GM10266 (cell line): ENCODE measurements at regions not wholly inside any gene's neighbourhood (a gene's known extent, or its start where the extent isn't known, plus 50 kb on each side); places are given as distances from the start of the nearest gene placed in this dataset.
A peak's percentile ranks its signal among the peaks of the same experiment; 100 is the strongest.
"Not testable (repeated sequence)": the region's sequence is repeated elsewhere in the genome, so short reads cannot be mapped to it uniquely, and the experiment has no call there.

Experiments
- DNase-seq: peaks from one replicate; pipeline ENCODE4 v3.0.0; 2012; ENCODE audit errors: extremely low spot score
- TF ChIP-seq, protein P1 (sequence below): IDR thresholded peaks from 2 replicates; pipeline ENCODE4 v1.5.1; 2012; ENCODE audit warnings: mild to moderate bottlenecking, low read depth; ENCODE audit not compliant: control insufficient read depth, insufficient read depth; ENCODE audit errors: missing control alignments

DNA sequence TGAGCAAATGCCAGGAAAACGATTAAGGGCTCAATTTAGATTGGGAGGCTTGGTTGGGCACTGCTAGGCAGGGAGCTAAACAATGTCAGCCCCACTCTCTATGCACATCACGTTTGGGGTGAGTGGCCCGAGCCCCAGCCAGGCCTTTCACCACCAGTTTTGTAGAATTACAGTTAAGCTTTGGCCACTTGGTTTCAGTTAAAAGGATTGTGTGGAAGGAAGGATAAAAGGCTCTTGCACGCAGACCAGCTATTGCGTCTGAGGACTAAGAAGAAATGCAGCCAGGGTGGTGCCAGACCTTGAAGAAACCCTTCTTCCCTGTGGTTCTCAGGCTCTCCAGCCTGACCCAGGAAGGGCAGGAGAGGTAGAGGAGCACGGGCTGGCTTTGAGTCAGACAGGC is 125.3 kb upstream of the SLC44A1 start:
- no peak for DNase-seq

DNA sequence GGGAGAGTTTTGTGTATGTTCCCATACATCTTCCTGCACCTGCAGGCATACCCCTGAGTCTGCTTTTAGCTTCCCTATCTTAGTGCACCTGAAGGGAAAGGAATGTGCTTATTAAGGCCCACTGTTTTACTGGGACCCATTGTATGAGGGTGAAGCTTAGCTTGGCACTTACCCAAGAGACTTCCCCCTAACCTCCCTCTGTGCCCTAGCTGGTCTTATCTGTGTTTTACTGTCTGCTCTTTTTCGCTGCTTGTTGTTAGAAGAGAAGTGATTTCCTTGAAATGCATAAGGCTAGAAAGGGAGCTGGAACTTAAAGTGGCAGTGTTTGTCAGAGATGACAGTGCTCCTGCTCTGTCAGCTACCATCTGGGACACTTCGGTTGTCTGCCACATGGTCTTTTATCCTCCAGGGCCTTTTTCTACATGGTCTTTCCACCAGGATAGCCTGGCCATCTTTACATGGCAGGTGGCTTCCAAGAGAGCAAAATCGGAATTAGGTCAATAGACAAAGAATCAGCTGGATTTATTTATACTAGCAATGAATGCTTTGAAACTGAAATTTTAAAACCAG is 122.5 kb upstream of the SLC44A1 start:
- TF ChIP-seq, protein P1, sequence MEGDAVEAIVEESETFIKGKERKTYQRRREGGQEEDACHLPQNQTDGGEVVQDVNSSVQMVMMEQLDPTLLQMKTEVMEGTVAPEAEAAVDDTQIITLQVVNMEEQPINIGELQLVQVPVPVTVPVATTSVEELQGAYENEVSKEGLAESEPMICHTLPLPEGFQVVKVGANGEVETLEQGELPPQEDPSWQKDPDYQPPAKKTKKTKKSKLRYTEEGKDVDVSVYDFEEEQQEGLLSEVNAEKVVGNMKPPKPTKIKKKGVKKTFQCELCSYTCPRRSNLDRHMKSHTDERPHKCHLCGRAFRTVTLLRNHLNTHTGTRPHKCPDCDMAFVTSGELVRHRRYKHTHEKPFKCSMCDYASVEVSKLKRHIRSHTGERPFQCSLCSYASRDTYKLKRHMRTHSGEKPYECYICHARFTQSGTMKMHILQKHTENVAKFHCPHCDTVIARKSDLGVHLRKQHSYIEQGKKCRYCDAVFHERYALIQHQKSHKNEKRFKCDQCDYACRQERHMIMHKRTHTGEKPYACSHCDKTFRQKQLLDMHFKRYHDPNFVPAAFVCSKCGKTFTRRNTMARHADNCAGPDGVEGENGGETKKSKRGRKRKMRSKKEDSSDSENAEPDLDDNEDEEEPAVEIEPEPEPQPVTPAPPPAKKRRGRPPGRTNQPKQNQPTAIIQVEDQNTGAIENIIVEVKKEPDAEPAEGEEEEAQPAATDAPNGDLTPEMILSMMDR = no peak
- no peak for DNase-seq

More for the DNA sequence above, 125.3 kb upstream of the SLC44A1 start:
- TF ChIP-seq, protein P1 = no peak

DNA sequence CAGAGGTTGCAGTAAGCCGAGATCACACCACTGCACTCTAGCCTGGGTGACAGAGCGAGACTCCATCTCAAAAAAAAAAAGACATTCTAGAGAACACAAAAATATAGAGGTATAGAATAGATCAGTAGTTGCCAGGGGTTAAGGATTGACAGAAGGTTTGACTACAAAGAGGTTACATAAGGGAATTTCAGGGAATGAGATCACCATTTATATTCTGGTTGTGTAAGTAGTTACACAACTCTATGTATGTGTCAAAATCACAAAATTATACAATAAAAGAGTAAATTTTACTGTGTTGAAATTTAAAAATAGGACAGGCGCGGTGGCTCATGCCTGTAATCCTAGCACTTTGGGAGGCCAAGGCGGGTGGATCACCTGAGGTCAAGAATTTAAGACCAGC is 119.9 kb upstream of the SLC44A1 start:
- DNase-seq = not testable (repeated sequence)

- DNase-seq = no peak
- TF ChIP-seq, protein P1 = no peak
Observed at GRCh38 chr9:105126226-105126625, 118.2 kb upstream of the SLC44A1 start.

- peak; percentile 20 for DNase-seq
- TF ChIP-seq, protein P1 = no peak
Observed at GRCh38 chr9:105127863-105128220, 116.6 kb upstream of the SLC44A1 start.

GRCh38 chr9:105128908-105129600 is 115.4 kb upstream of the SLC44A1 start:
- DNase-seq = no peak
- TF ChIP-seq, protein P1 = no peak

- TF ChIP-seq, protein P1 = no peak
- DNase-seq = no peak
Observed at GRCh38 chr9:105129731-105130130, 114.7 kb upstream of the SLC44A1 start.
